HepG2 (cell line): ENCODE measurements at regions not wholly inside any gene's neighbourhood (a gene's known extent, or its start where the extent isn't known, plus 50 kb on each side); places are given as distances from the start of the nearest gene placed in this dataset.

ENCODE experiments used
- ARNTL ChIP-seq: sonication (generic); formaldehyde crosslinking; IDR thresholded peaks from 2 replicates; pipeline ENCODE4 v1.4.0; 2020; ENCODE audit warnings: mild to moderate bottlenecking, missing genetic modification reagents
- BHLHE40 ChIP-seq: IDR thresholded peaks from 2 replicates; pipeline ENCODE4 v1.6.1; 2011; ENCODE audit warnings: low read length, improper control_type of control experiment
- BRCA1 ChIP-seq: sonication (generic); formaldehyde crosslinking; IDR thresholded peaks from 2 replicates; pipeline ENCODE4 v1.4.0; 2020; ENCODE audit warnings: missing genetic modification reagents
- FLYWCH1 ChIP-seq: sonication (generic); formaldehyde crosslinking; IDR thresholded peaks from 2 replicates; pipeline ENCODE4 v1.8.1; 2023; ENCODE audit warnings: mild to moderate bottlenecking, missing genetic modification reagents
- HDAC1 ChIP-seq: sonication (generic); formaldehyde crosslinking; IDR thresholded peaks from 2 replicates; pipeline ENCODE4 v1.5.1; 2020; ENCODE audit warnings: mild to moderate bottlenecking, missing genetic modification reagents
- POGZ ChIP-seq: sonication (generic); formaldehyde crosslinking; IDR thresholded peaks from 2 replicates; pipeline ENCODE4 v1.4.0; 2020; ENCODE audit warnings: mild to moderate bottlenecking, missing genetic modification reagents
- PRPF4 ChIP-seq: fragments of 200-400 bp; formaldehyde crosslinking; IDR thresholded peaks from 2 replicates; pipeline ENCODE4 v1.6.1; 2016; ENCODE audit warnings: low read length, low read depth; ENCODE audit not compliant: poor library complexity, severe bottlenecking
- SAP130 ChIP-seq: IDR thresholded peaks from 2 replicates; pipeline ENCODE4 v1.6.1; 2016; ENCODE audit warnings: low read depth
- ZC3H4 ChIP-seq: sonication (generic); formaldehyde crosslinking; IDR thresholded peaks from 2 replicates; pipeline ENCODE4 v1.4.0; 2020; ENCODE audit warnings: missing genetic modification reagents, borderline replicate concordance
- ZFP36 ChIP-seq: fragments of 150-350 bp; IDR thresholded peaks from 2 replicates; pipeline ENCODE4 v1.6.1; 2018; ENCODE audit warnings: borderline replicate concordance, low read length, low read depth; ENCODE audit not compliant: partially characterized antibody
- ZNF160 ChIP-seq: sonication (generic); formaldehyde crosslinking; IDR thresholded peaks from 2 replicates; pipeline ENCODE4 v1.8.0; 2022; ENCODE audit warnings: mild to moderate bottlenecking, inconsistent platforms, missing genetic modification reagents
- ZNF335 ChIP-seq: sonication (generic); formaldehyde crosslinking; IDR thresholded peaks from 2 replicates; pipeline ENCODE4 v1.4.0; 2020; ENCODE audit warnings: missing genetic modification reagents
- ZNF343 ChIP-seq: sonication (generic); formaldehyde crosslinking; IDR thresholded peaks from 2 replicates; pipeline ENCODE4 v1.4.0; 2020; ENCODE audit warnings: mild to moderate bottlenecking, missing genetic modification reagents
- ZNF468 ChIP-seq: sonication (generic); formaldehyde crosslinking; IDR thresholded peaks from 2 replicates; pipeline ENCODE4 v1.8.0; 2022; ENCODE audit warnings: mild to moderate bottlenecking, moderate library complexity, missing genetic modification reagents
- ZNF557 ChIP-seq: sonication (generic); formaldehyde crosslinking; IDR thresholded peaks from 2 replicates; pipeline ENCODE4 v1.4.0; 2020; ENCODE audit warnings: missing genetic modification reagents
- ZNF674 ChIP-seq: sonication (generic); formaldehyde crosslinking; IDR thresholded peaks from 2 replicates; pipeline ENCODE4 v1.5.0; 2020; ENCODE audit warnings: low read depth, mild to moderate bottlenecking, missing genetic modification reagents
- ZNF761 ChIP-seq: sonication (generic); formaldehyde crosslinking; conservative IDR thresholded peaks from 2 replicates; pipeline ENCODE4 v1.4.0; 2020; ENCODE audit warnings: mild to moderate bottlenecking, missing genetic modification reagents
- ZNF883 ChIP-seq: sonication (generic); formaldehyde crosslinking; IDR thresholded peaks from 2 replicates; pipeline ENCODE4 v1.5.1; 2020; ENCODE audit warnings: mild to moderate bottlenecking, missing genetic modification reagents; ENCODE audit errors: not compliant biosample characterization
- ZSCAN9 ChIP-seq: IDR thresholded peaks from 2 replicates; pipeline ENCODE4 v1.6.1; 2016; ENCODE audit warnings: borderline replicate concordance
- TF ChIP-seq, protein P1 (sequence below), 2 experiments: sonication (generic) in 1 of 2; formaldehyde crosslinking in 1 of 2; IDR thresholded peaks; 2 replicates each; pipeline versions ENCODE4 v1.6.1 to v1.9.0; 2014 to 2022; ENCODE audit warnings: antibody characterized with exemption in 1 of 2, borderline replicate concordance in 1 of 2, inconsistent platforms in 1 of 2, low read depth in 1 of 2, missing genetic modification reagents in 1 of 2
- TF ChIP-seq, protein P2 (sequence below): sonication (generic); formaldehyde crosslinking; IDR thresholded peaks from 2 replicates; pipeline ENCODE4 v1.5.1; 2020; ENCODE audit warnings: mild to moderate bottlenecking, missing genetic modification reagents, borderline replicate concordance
- TF ChIP-seq, protein P3 (sequence below): conservative IDR thresholded peaks from 2 replicates; pipeline ENCODE4 v1.6.1; 2018; ENCODE audit warnings: missing genetic modification reagents
- TF ChIP-seq, protein P4 (sequence below): sonication (generic); formaldehyde crosslinking; IDR thresholded peaks from 2 replicates; pipeline ENCODE4 v1.8.1; 2023; ENCODE audit warnings: mild to moderate bottlenecking, missing genetic modification reagents, borderline replicate concordance

DNA sequence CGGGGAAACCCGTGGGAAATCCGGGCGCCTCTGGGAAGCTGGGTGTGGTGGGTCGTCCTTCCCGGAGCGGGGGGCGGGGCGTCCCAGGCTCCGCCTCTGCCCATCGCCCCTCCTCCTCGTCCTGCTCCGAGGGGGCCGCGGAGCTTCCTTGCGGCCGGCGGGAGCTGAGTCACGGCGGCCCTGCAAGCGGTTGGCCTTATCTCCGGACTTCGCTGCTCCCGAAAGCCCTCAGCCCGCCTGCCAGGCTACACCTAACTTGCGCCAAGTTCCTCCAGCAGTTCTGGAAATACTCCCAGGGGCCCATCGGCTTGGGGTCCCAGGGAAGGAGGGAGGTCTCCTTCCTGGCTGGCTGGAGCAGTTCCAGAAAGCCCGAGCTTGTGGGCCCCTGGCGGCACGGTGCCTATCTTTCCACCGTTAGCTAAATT lies 54.1 kb upstream of the CDKN2AIPNL start (continued):
- TF ChIP-seq, protein P1, sequence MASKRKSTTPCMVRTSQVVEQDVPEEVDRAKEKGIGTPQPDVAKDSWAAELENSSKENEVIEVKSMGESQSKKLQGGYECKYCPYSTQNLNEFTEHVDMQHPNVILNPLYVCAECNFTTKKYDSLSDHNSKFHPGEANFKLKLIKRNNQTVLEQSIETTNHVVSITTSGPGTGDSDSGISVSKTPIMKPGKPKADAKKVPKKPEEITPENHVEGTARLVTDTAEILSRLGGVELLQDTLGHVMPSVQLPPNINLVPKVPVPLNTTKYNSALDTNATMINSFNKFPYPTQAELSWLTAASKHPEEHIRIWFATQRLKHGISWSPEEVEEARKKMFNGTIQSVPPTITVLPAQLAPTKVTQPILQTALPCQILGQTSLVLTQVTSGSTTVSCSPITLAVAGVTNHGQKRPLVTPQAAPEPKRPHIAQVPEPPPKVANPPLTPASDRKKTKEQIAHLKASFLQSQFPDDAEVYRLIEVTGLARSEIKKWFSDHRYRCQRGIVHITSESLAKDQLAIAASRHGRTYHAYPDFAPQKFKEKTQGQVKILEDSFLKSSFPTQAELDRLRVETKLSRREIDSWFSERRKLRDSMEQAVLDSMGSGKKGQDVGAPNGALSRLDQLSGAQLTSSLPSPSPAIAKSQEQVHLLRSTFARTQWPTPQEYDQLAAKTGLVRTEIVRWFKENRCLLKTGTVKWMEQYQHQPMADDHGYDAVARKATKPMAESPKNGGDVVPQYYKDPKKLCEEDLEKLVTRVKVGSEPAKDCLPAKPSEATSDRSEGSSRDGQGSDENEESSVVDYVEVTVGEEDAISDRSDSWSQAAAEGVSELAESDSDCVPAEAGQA (IDR thresholded peaks at IDR 0.05; ENCODE audit: low read depth): no peak
- TF ChIP-seq, protein P1 (CRISPR knock-in tag; IDR thresholded peaks at IDR 0.05; ENCODE audit: borderline replicate concordance): 0 out of 2 replicates have a peak, but pooled peaks have one; percentile 64
- TF ChIP-seq, protein P2, sequence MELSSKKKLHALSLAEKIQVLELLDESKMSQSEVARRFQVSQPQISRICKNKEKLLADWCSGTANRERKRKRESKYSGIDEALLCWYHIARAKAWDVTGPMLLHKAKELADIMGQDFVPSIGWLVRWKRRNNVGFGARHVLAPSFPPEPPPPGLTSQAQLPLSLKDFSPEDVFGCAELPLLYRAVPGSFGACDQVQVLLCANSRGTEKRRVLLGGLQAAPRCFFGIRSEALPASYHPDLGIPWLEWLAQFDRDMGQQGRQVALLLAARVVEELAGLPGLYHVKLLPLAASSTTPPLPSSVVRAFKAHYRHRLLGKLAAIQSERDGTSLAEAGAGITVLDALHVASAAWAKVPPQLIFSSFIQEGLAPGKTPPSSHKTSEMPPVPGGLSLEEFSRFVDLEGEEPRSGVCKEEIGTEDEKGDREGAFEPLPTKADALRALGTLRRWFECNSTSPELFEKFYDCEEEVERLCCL (CRISPR knock-in tag): no peak
- TF ChIP-seq ZNF343 (CRISPR knock-in tag) (peak; percentile 83; the same call in 1 of the 2 replicates), ZNF674 (CRISPR knock-in tag) (0 out of 2 replicates have a peak, but pooled peaks have one; percentile 35), ZNF160 (no peak), ZC3H4 (no peak), ZNF761 (0 out of 2 replicates have a peak, but pooled peaks have one; percentile 23), SAP130 (peak; percentile 73), ZNF468 (CRISPR knock-in tag) (no peak; the same call in 1 of the 2 replicates), FLYWCH1 (CRISPR knock-in tag) (no peak), PRPF4 (no peak), BHLHE40 (no peak), ZNF557 (CRISPR knock-in tag) (0 out of 2 replicates have a peak, but pooled peaks have one; percentile 69), ARNTL (CRISPR knock-in tag) (no peak), ZNF883 (CRISPR knock-in tag) (peak; percentile 15), POGZ (CRISPR knock-in tag) (peak; percentile 55; the same call in 1 of the 2 replicates), BRCA1 (no peak), ZFP36 (no peak), ZNF335 (CRISPR knock-in tag) (no peak), ZSCAN9 (CRISPR knock-in tag) (0 out of 2 replicates have a peak, but pooled peaks have one; percentile 2), HDAC1 (CRISPR knock-in tag) (no peak; the same call in 1 of the 2 replicates)
- TF ChIP-seq, protein P3, sequence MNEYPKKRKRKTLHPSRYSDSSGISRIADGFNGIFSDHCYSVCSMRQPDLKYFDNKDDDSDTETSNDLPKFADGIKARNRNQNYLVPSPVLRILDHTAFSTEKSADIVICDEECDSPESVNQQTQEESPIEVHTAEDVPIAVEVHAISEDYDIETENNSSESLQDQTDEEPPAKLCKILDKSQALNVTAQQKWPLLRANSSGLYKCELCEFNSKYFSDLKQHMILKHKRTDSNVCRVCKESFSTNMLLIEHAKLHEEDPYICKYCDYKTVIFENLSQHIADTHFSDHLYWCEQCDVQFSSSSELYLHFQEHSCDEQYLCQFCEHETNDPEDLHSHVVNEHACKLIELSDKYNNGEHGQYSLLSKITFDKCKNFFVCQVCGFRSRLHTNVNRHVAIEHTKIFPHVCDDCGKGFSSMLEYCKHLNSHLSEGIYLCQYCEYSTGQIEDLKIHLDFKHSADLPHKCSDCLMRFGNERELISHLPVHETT (CRISPR knock-in tag): no peak
- TF ChIP-seq, protein P4, sequence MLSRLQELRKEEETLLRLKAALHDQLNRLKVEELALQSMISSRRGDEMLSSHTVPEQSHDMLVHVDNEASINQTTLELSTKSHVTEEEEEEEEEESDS: no peak
